Kidney (tissue), 13 donors: ENCODE measurements at regions not wholly inside any gene's neighbourhood (a gene's known extent, or its start where the extent isn't known, plus 50 kb on each side); places are given as distances from the start of the nearest gene placed in this dataset.
A peak's percentile ranks its signal among the peaks of the same experiment; 100 is the strongest.

ENCODE experiments used
- DNase-seq, 5 donors: peaks; one replicate each; pipeline ENCODE4 v3.0.0-alpha.2; 2013 to 2020
- FAIRE-seq: peaks from 2 replicates; lab custom pipeline; 2012; peaks lifted over from hg19 to GRCh38; lab: Jason Lieb, UNC
- H3K27ac ChIP-seq, 2 donors: one replicate each; pipeline ENCODE4 v1.7.0; 2013; ENCODE audit warnings: low read depth in 2 of 2, low read length in 2 of 2, inconsistent platforms in 1 of 2
- H3K27me3 ChIP-seq: one replicate; pipeline ENCODE4 v1.7.1; 2013; ENCODE audit warnings: low read length, inconsistent platforms; ENCODE audit not compliant: control insufficient read depth, insufficient read depth
- H3K36me3 ChIP-seq, 3 donors: one replicate each; pipeline versions ENCODE4 v1.7.0 to v1.7.1; 2013; ENCODE audit warnings: low read length in 3 of 3, control low read depth in 1 of 3, inconsistent platforms in 1 of 3; ENCODE audit not compliant: insufficient read depth in 3 of 3, control insufficient read depth in 2 of 3
- H3K4me1 ChIP-seq, 3 donors: one replicate each; pipeline versions ENCODE4 v1.7.0 to v1.7.1; 2013; ENCODE audit warnings: low read length in 3 of 3, inconsistent platforms in 1 of 3, low read depth in 1 of 3; ENCODE audit not compliant: control insufficient read depth in 2 of 3, insufficient read depth in 2 of 3
- H3K4me3 ChIP-seq, 3 donors: one replicate each; pipeline versions ENCODE4 v1.7.0 to v1.8.1; 2013; ENCODE audit warnings: low read length in 3 of 3, control low read depth in 1 of 3, inconsistent platforms in 1 of 3
- H3K9ac ChIP-seq, 3 donors: one replicate each; pipeline versions ENCODE4 v1.7.0 to v1.7.1; 2013; ENCODE audit warnings: low read length in 3 of 3, control low read depth in 1 of 3, inconsistent platforms in 1 of 3
- H3K9me3 ChIP-seq, 3 donors: one replicate each; pipeline versions ENCODE4 v1.7.0 to v1.7.1; 2013; ENCODE audit warnings: low read length in 3 of 3, control low read depth in 1 of 3, inconsistent platforms in 1 of 3; ENCODE audit not compliant: control insufficient read depth in 2 of 3, insufficient read depth in 1 of 3
- intact Hi-C: fragments of 100-400 bp; cut with DNase I; formaldehyde crosslinking; loops from one replicate; pipeline ENCODE4 v1.11.1; 2022
- TF ChIP-seq, protein P1 (sequence below): IDR thresholded peaks from 3 replicates; pipeline ENCODE4 v1.5.1; 2012; ENCODE audit warnings: mild to moderate bottlenecking, moderate library complexity, borderline replicate concordance; ENCODE audit not compliant: insufficient read depth; ENCODE audit errors: extremely low read depth
- donor health status: control.
- donor health status: control.
- donor health status: control.
- donor health status: control.
- donor health status: control.
- donor health status: DM: yes; HTN: yes; CAD: no.
- donor health status: Normal renal cell carcinoma (clear cell type).

GRCh38 chr14:101001311-101002069 lies 98.0 kb upstream of the RTL1 start:
- H3K9me3 ChIP-seq, result no peaks in the 10 kb centered on the region
- no peaks in the 10 kb centered on the region for H3K36me3 ChIP-seq
- no peaks in the 10 kb centered on the region for H3K27me3 ChIP-seq
- FAIRE-seq (no peak), DNase-seq (peak in 1 of 5 donors; percentile 26)
- TF ChIP-seq, protein P1, sequence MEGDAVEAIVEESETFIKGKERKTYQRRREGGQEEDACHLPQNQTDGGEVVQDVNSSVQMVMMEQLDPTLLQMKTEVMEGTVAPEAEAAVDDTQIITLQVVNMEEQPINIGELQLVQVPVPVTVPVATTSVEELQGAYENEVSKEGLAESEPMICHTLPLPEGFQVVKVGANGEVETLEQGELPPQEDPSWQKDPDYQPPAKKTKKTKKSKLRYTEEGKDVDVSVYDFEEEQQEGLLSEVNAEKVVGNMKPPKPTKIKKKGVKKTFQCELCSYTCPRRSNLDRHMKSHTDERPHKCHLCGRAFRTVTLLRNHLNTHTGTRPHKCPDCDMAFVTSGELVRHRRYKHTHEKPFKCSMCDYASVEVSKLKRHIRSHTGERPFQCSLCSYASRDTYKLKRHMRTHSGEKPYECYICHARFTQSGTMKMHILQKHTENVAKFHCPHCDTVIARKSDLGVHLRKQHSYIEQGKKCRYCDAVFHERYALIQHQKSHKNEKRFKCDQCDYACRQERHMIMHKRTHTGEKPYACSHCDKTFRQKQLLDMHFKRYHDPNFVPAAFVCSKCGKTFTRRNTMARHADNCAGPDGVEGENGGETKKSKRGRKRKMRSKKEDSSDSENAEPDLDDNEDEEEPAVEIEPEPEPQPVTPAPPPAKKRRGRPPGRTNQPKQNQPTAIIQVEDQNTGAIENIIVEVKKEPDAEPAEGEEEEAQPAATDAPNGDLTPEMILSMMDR, result no peak
- intact Hi-C loops, result no loop called here
- no peak overlapping the region for H3K27ac ChIP-seq
- H3K9ac ChIP-seq, result no peak overlapping the region
- no peak overlapping the region for H3K4me3 ChIP-seq
- no peaks in the 10 kb centered on the region for H3K4me1 ChIP-seq

DNA sequence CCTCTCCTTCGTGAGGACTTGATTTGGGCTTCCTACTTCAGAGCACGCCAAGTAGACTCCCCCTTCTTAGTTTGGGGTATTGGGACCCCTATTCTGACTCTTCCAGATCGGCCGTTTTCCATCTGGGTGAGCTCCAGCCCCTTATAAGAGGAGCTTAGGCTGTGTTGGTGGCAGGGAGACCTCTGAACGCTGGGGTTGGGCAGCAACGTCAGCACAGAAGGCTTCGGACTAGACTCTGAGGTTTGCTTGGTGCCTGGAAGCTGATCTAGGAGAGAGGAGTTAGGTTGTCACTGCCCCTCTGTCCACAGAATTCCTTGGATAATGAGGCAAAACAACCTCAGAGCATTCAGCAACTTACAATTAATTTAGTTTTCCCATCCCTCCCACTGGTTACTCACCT lies 99.2 kb upstream of the RTL1 start:
- H3K9ac ChIP-seq, result no peak overlapping the region
- FAIRE-seq (no peak), DNase-seq (peak in 1 of 5 donors; percentile 20)
- no peak overlapping the region for H3K4me3 ChIP-seq
- no peaks in the 10 kb centered on the region for H3K9me3 ChIP-seq
- no peaks in the 10 kb centered on the region for H3K4me1 ChIP-seq
- no peaks in the 10 kb centered on the region for H3K36me3 ChIP-seq
- H3K27me3 ChIP-seq, result no peaks in the 10 kb centered on the region
- intact Hi-C loops, result no loop called here
- TF ChIP-seq, protein P1, result no peak
- H3K27ac ChIP-seq, result no peak overlapping the region

DNA sequence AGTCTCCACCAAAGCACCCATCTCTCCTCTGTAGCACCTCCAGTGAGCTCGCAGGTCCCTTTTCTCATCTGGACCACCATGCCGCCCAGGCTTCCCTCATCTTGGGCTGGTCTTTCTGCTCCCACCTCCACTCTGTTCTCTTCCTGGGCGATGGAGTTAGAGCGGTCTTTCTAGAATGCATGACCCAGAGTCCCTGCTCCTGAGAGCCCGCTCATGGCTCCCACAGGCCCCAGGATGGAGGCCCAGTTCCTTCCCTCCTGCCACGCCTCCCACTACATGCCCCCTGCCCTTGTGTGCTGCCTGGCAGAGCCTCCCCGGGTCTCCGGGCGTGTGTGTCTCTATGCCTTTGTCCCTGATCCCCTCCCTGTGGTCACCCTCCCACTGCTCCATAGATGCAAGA lies 100.7 kb upstream of the RTL1 start:
- no peak for FAIRE-seq
- H3K36me3 ChIP-seq, result no peaks in the 10 kb centered on the region
- TF ChIP-seq, protein P1, result no peak
- H3K9me3 ChIP-seq, result no peaks in the 10 kb centered on the region
- DNase-seq, result peak in 1 of 5 donors; percentile 44
- H3K4me1 ChIP-seq, result no peaks in the 10 kb centered on the region
- H3K9ac ChIP-seq, result no peak overlapping the region
- intact Hi-C loops, result no loop called here
- H3K4me3 ChIP-seq, result no peak overlapping the region
- no peak overlapping the region for H3K27ac ChIP-seq
- H3K27me3 ChIP-seq, result no peaks in the 10 kb centered on the region
